ENCODE measurements at regions not wholly inside any gene's neighbourhood (a gene's known extent, or its start where the extent isn't known, plus 50 kb on each side); places are given as distances from the start of the nearest gene placed in this dataset.
"Not testable (repeated sequence)": the region's sequence is repeated elsewhere in the genome, so short reads cannot be mapped to it uniquely, and the experiment has no call there.

- DNase-seq: not testable (repeated sequence)
Observed at GRCh38 chr13:22959859-22960258, 220.9 kb upstream of the SGCG start.

GRCh38 chr13:22960827-22961226 is 220.0 kb upstream of the SGCG start:
- DNase-seq: no peak

GRCh38 chr13:22961342-22961741 is 219.4 kb upstream of the SGCG start:
- DNase-seq: not testable (repeated sequence)

GRCh38 chr13:22961835-22962537 is 218.8 kb upstream of the SGCG start:
- no peak for DNase-seq

GRCh38 chr13:22963384-22964053 is 217.3 kb upstream of the SGCG start:
- not testable (repeated sequence) for DNase-seq

- no peak for DNase-seq
Observed at GRCh38 chr13:22964245-22964966, 216.4 kb upstream of the SGCG start.

- DNase-seq: not testable (repeated sequence)
Observed at GRCh38 chr13:22965011-22965857, 215.5 kb upstream of the SGCG start.

- not testable (repeated sequence) for DNase-seq
Observed at GRCh38 chr13:22965858-22966239, 214.9 kb upstream of the SGCG start.

GRCh38 chr13:22966753-22967152 is 214.0 kb upstream of the SGCG start:
- not testable (repeated sequence) for DNase-seq

GRCh38 chr13:22967669-22968068 is 213.1 kb upstream of the SGCG start:
- no peak for DNase-seq

GRCh38 chr13:22979952-22980351 is 200.8 kb upstream of the SGCG start:
- DNase-seq: no peak

- DNase-seq: no peak
Observed at GRCh38 chr13:22980936-22981335, 199.8 kb upstream of the SGCG start.

GRCh38 chr13:22993148-22993547 is 187.6 kb upstream of the SGCG start:
- DNase-seq: no peak

GRCh38 chr13:23003446-23003845 is 177.3 kb upstream of the SGCG start:
- DNase-seq: no peak

GRCh38 chr13:23007426-23007825 is 173.4 kb upstream of the SGCG start:
- DNase-seq: peak; percentile 64

GRCh38 chr13:23018143-23018542 is 162.6 kb upstream of the SGCG start:
- DNase-seq: no peak

- DNase-seq: peak; percentile 53
Observed at GRCh38 chr13:23020246-23020843, 160.4 kb upstream of the SGCG start.

- no peak for DNase-seq
Observed at GRCh38 chr13:23021906-23022305, 158.9 kb upstream of the SGCG start.

GRCh38 chr13:23022704-23023103 is 158.1 kb upstream of the SGCG start:
- no peak for DNase-seq

- no peak for DNase-seq
Observed at GRCh38 chr13:23025864-23026608, 154.7 kb upstream of the SGCG start.

- no peak for DNase-seq
Observed at GRCh38 chr13:23039266-23039935, 141.4 kb upstream of the SGCG start.

Measured in femur (tissue), 1 donor.